ENCODE measurements at regions not wholly inside any gene's neighbourhood (a gene's known extent, or its start where the extent isn't known, plus 50 kb on each side); places are given as distances from the start of the nearest gene placed in this dataset.

GRCh38 chr6:157755746-157756411 lies 67.2 kb upstream of the SNX9 start:
- TF ChIP-seq POLR2A (IDR thresholded peaks at IDR 0.05; ENCODE audit: low read depth, low read length) (no peak), TAF1 (IDR thresholded peaks at IDR 0.05; ENCODE audit: borderline replicate concordance, low read depth, low read length) (no peak), POLR2AphosphoS5 (IDR thresholded peaks at IDR 0.05; ENCODE audit: low read depth, low read length) (no peak)
